SK-N-MC (cell line): ENCODE measurements at regions not wholly inside any gene's neighbourhood (a gene's known extent, or its start where the extent isn't known, plus 50 kb on each side); places are given as distances from the start of the nearest gene placed in this dataset.

Experiments used
- DNase-seq: peaks from one replicate; pipeline ENCODE4 v3.0.0-alpha.2; 2011; ENCODE audit warnings: low read depth, low spot score
- H3K27ac ChIP-seq: fragments of 200-600 bp; sonication (generic); 2 replicates; pipeline ENCODE4 v1.5.1; 2016; ENCODE audit warnings: mixed run types
- H3K36me3 ChIP-seq: fragments of 200-600 bp; sonication (generic); 2 replicates; pipeline ENCODE4 v1.6.1; 2017; ENCODE audit warnings: antibody characterized with exemption, low read length, mixed read lengths; ENCODE audit not compliant: insufficient read depth
- H3K4me3 ChIP-seq: fragments of 200-600 bp; sonication (generic); 2 replicates; pipeline ENCODE4 v1.5.1; 2016
- H3K9ac ChIP-seq: fragments of 200-600 bp; sonication (generic); 2 replicates; pipeline ENCODE4 v1.8.0; 2017; ENCODE audit warnings: mixed run types, mixed read lengths; ENCODE audit not compliant: insufficient read length
- H3K9me3 ChIP-seq: fragments of 200-600 bp; sonication (generic); 2 replicates; pipeline ENCODE4 v1.6.1; 2017; ENCODE audit warnings: low read depth, mild to moderate bottlenecking, antibody characterized with exemption, low read length, moderate library complexity, mixed read lengths
- EZH2 ChIP-seq: fragments of 200-600 bp; sonication (generic); IDR thresholded peaks from one replicate; pipeline ENCODE4 v1.6.1; 2017; ENCODE audit warnings: antibody characterized with exemption
- FOXP2 ChIP-seq: optimal IDR thresholded peaks from 2 replicates; pipeline ENCODE3; 2011; ENCODE audit warnings: mild to moderate bottlenecking, moderate library complexity; ENCODE audit not compliant: insufficient read depth; ENCODE audit errors: extremely low read length, control extremely low read depth
- POLR2AphosphoS5 ChIP-seq: IDR thresholded peaks from 2 replicates; pipeline ENCODE4 v1.6.1; 2012; ENCODE audit warnings: mild to moderate bottlenecking, low read depth, low read length, borderline replicate concordance

DNA sequence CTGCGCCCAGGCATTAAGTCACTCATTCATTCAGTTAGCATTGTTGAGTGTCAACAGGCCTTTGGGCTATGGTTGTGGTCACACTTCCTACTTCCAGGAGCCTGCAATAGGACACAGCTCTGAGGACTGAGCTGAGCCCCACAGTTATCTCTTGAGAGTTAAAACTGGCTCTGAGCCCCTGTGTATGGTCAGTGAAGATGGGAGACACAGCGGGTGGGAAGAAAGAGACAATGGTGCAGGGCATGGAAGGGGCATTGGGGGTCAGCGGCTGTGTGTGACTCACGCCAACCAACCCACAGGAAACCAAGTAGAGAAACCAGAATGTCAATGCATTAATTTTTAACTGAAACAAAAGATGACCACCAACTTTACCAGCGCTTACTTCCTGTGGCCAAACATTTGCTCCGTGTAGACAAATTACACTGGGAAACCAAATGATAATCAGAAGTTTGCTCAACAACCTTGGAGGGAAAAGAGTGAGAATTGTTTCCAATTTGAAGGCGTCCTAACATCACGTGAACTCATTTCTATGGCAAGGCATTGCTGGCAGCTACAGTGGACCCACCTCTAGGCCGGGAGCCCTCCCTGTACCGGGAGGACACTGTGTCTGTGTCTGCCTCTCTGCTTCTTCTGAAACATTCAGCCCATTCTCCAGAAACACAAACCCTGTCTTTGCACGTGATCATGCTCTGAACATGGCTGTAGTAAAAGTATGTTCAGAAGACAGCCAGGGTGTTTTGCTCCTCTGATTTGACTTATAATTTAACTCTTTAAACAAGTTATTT lies 212.0 kb upstream of the ID2 start:
- no peaks in the 10 kb centered on the region for H3K36me3 ChIP-seq
- no peak overlapping the region for H3K9ac ChIP-seq
- H3K4me3 ChIP-seq, result no peak overlapping the region
- H3K9me3 ChIP-seq, result no peaks in the 10 kb centered on the region
- DNase-seq, result no peak
- no peak for TF ChIP-seq EZH2
- no peak for TF ChIP-seq FOXP2
- no peak for TF ChIP-seq POLR2AphosphoS5
- H3K27ac ChIP-seq, result no peak overlapping the region

DNA sequence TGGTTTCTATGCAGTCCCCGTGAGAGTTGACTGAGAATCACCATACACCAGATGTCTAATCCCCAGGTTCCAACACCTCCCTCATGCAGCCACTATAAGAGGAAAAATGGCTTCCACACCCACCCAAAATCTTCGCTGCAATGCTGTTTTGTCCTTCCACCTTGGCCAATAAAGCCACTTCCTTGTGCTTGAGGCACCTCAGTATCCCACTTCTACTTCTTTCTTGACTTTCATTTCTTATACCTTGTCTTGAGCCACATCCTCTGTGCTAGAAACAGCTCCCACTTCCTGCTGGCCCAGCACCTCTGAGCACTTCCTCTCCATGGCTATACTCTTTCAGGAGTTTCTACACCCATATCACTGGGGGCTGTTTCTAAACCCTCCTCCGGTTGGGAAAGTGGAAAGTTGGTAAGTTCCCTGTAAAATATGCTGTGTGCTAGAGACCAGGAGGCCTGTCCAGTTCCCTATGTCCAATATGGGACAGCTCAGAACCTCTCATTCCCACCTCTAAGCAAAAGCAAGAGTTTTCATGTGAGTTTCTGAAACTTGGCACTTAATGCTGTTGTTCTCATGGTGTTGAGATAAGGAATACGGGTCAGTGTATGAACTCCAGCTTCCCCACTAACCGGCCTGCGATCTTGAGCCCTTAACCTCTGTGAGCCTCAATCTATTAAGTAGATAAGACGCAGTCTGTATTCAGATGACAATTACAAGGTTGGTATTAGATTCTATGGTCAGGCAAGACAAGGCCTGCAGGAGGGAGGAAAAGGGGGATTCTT lies 209.1 kb upstream of the ID2 start:
- Histone ChIP-seq H3K27ac (no peak overlapping the region), H3K4me3 (no peak overlapping the region), H3K9me3 (no peaks in the 10 kb centered on the region), H3K36me3 (no peaks in the 10 kb centered on the region), H3K9ac (no peak overlapping the region)
- no peak for TF ChIP-seq FOXP2
- no peak for TF ChIP-seq EZH2
- TF ChIP-seq POLR2AphosphoS5, result no peak
- DNase-seq, result no peak

DNA sequence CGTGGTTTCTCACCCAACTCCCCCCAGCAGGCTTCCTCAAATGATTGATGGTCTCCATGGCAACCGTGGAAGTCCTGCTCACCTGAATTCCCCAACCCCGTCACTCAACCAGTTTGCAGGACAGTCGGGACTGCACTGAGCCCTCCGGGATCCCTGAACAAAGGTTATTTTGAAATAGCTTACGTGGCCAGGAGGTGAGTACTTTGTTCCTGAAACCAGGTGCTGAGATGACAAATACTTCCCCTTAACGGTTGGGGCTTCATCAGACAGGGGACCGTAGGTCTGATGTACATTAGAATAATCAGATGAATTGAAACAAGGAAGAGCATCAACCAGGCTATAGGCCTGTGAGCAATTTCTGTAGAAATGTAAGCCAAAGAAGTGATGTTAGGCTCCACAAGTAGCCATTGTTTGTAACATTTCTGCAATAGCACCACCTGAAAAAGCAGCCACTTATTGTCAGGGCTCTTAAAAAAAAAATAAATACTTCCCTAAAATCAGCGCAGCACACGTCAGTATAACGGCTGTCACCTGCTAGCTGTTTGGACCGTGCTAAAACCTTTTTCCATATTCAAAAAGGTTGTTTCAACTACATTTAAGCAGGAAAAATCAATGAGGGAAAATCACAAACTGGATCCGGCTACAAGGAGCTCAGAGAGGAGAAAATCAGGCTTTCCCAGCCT lies 206.4 kb upstream of the ID2 start:
- H3K9ac ChIP-seq, result no peak overlapping the region
- no peak overlapping the region for H3K27ac ChIP-seq
- H3K36me3 ChIP-seq, result no peaks in the 10 kb centered on the region
- H3K4me3 ChIP-seq, result no peak overlapping the region
- no peak for DNase-seq
- TF ChIP-seq POLR2AphosphoS5, result no peak
- TF ChIP-seq EZH2, result no peak
- TF ChIP-seq FOXP2, result no peak
- H3K9me3 ChIP-seq, result no peaks in the 10 kb centered on the region

DNA sequence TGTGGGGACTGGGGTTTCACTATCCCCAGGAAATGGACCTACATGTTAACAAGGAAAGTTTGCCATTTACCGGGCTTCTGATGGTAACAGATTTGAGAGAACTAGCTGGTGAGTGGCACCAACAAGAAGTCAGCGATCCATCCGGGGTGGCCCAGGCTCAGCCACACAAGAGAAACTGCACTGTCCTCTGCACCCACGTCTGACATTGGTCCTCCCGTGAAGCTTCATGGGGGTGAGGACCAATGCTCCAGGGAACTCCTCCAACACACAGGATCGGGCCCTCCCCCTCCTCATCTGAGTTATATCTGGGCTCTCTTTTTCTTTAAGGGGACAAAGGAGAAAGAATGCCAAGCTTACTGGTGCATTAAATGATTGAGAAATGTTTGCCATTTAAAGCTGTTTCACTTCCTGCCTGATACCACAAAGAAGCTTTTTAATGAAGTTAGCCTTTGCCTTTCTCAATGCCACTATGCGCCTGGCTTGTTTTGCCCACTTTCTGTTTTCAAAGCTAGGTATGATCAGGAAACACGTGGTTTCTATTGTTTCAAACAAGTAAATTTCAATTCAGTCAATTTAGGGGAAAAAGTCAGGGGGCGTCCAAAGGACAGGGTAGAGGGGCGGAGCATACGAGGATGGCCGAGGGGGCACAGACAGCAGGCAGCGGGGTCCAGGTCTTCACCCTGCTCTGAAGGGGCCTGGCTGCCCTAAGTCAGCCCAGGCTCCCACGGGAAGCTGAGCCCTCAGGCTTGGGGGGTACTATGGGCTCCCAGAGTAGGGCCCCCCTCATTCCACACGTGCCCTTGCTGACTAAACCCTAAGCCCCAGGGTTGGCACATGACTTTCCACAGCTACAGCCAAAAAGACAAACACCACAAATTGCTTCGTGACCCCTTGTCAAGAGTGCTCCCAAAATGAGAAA lies 204.0 kb upstream of the ID2 start:
- Histone ChIP-seq H3K4me3 (no peak overlapping the region), H3K36me3 (no peaks in the 10 kb centered on the region), H3K27ac (no peak overlapping the region), H3K9ac (no peak overlapping the region), H3K9me3 (no peaks in the 10 kb centered on the region)
- no peak for TF ChIP-seq EZH2
- TF ChIP-seq POLR2AphosphoS5, result no peak
- TF ChIP-seq FOXP2, result no peak
- no peak for DNase-seq

DNA sequence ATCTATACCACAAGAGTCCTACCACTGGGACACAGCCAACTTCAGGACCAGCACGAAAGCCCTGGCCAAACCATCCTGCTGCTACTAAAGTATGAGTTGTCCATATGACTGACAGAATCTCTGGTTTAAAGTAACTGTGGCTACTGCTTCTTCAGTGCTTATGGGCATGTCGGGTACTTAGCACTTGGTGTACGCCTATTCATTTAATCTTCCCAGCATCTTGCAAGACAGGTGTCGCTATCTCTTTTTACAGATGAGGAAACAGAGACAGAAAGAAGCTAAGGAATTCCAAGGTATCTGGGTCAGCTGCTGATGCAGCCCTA lies 203.4 kb upstream of the ID2 start:
- H3K9me3 ChIP-seq, result no peaks in the 10 kb centered on the region
- no peaks in the 10 kb centered on the region for H3K36me3 ChIP-seq
- no peak overlapping the region for H3K9ac ChIP-seq
- no peak overlapping the region for H3K27ac ChIP-seq
- TF ChIP-seq POLR2AphosphoS5 (no peak), FOXP2 (no peak), EZH2 (no peak)
- DNase-seq, result no peak
- H3K4me3 ChIP-seq, result no peak overlapping the region

DNA sequence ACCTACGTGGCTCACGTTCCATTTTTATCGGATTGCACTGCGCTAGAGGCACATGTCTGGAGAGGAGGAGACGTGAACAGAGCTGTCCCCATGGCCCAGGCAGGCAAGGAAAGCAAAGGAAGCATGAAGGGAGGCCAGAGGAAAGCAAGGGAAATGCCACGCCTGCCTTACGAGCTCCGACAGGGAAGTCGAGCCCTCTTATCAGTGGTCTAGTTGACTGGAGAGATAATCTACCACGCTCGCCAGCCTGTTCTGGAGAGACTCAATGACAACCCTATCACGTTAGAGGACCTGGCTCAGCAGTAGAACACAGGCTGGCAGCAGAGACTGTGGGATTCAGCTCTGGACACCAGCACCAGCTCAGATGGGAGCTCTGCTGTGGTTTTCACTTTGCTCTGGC lies 202.6 kb upstream of the ID2 start:
- TF ChIP-seq EZH2 (no peak), POLR2AphosphoS5 (no peak), FOXP2 (no peak)
- no peaks in the 10 kb centered on the region for H3K36me3 ChIP-seq
- no peak for DNase-seq
- no peak overlapping the region for H3K4me3 ChIP-seq
- no peaks in the 10 kb centered on the region for H3K9me3 ChIP-seq
- no peak overlapping the region for H3K9ac ChIP-seq
- no peak overlapping the region for H3K27ac ChIP-seq

DNA sequence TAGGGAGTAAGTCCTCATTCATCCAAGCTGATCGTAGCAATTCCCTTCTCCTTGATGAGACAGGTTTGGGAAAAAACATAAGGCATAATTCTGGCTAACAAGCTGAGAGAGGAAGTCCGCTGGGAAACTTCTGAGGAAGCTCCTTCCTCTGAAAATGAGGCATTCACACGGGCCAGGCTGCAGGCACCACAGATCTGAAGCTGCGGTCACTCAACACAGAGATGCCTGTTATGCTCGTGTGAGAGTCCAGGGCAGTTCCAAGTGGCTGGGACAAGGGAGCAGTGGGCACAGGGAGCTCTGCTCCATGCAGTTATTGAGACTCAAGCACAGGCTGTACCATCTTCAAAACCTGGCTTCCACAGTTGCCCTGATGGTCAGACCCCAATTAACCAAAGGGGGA lies 200.9 kb upstream of the ID2 start:
- TF ChIP-seq EZH2 (no peak), POLR2AphosphoS5 (no peak), FOXP2 (no peak)
- DNase-seq, result no peak
- no peak overlapping the region for H3K4me3 ChIP-seq
- no peak overlapping the region for H3K27ac ChIP-seq
- H3K9ac ChIP-seq, result no peak overlapping the region
- H3K36me3 ChIP-seq, result no peaks in the 10 kb centered on the region
- H3K9me3 ChIP-seq, result no peaks in the 10 kb centered on the region
